ENCODE measurements at regions not wholly inside any gene's neighbourhood (a gene's known extent, or its start where the extent isn't known, plus 50 kb on each side); places are given as distances from the start of the nearest gene placed in this dataset.

GRCh38 chr6:156510242-156510641, 266.9 kb upstream of the ARID1B start:
- DNase-seq, result no peak

DNA sequence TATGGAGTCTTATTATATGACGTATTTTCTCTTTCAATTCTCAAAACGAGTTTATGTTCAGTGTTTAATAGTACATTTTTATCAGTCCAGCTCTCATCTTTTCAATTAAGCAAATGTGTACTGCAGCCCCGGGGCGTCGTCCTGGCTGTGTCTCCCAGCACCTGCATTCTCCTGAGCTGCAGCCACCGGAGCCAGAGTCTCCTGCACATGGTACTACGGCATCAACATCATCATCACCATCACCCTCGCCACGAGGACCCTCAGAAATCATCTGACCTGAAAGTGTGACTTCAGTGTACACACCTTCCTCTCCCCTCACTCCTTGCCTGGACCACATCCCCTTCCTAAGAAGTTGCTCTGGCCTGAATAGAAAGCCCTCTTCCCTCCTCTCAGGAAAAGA, 267.7 kb upstream of the ARID1B start:
- no peak for DNase-seq

DNA sequence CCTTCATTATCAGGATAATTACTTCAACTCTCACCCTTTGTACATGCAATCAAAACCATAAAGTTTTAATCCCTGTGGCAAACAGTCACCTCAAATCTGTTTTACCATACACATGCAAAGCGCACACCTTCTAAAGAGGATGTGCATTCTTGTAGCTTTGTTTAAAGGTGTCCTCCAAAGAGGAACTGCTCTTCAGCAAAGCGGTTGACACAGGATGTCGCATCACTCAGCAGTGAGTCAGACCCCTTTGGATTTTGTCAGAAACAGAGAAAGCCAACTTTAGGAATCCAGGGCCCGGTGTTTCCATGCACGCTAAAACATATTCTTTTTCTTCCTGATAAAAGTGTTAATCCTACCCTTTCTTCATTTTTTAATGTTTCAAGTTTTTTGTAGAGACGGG, 268.3 kb upstream of the ARID1B start:
- DNase-seq, result no peak

GRCh38 chr6:156508126-156508525, 269.1 kb upstream of the ARID1B start:
- DNase-seq, result no peak

- no peak for DNase-seq
Measured at GRCh38 chr6:156507656-156508055, 269.5 kb upstream of the ARID1B start.

GRCh38 chr6:156507106-156507505, 270.1 kb upstream of the ARID1B start:
- no peak for DNase-seq

- DNase-seq, result no peak
Measured at GRCh38 chr6:156502969-156503504, 274.1 kb upstream of the ARID1B start.

DNA sequence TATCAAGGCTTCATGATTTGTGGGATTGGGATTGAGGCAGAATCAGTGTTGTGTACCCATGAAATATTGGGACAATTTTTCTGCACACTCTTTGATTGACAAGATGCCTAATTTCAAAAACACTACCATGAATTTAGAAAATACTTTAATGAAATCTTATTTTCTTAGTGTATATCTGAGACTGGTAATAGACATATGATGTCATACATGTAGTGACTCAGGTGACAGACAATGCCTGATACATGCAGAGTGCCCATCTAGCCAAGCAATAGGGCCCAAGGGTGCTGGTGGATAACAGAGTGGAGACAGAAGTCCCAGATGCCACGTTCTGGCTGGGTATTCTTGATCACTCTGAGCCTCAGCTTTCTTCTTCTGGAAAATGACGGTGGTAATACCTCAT, 279.6 kb upstream of the ARID1B start:
- DNase-seq, result no peak

DNA sequence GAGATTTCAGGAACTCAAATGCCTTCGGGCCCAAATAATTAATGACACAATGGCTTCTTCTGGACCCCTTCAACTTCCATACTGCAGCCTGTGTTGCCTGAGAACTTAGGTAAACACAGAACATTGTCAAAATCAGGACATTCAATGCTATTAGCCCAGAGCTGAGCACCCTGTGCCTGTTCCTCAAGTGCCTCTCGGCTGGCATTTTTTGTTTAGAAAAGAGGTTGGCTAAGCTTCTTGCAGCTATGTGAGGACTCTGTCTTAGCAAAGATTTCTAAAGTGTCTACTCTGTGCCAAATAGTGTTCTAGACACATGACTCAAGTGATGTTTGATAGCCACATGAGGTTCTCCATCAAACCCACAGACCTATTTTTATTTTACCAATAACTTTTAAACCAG, 289.3 kb upstream of the ARID1B start:
- DNase-seq, result no peak

- no peak for DNase-seq
Measured at GRCh38 chr6:156485150-156485549, 292.0 kb upstream of the ARID1B start.

DNA sequence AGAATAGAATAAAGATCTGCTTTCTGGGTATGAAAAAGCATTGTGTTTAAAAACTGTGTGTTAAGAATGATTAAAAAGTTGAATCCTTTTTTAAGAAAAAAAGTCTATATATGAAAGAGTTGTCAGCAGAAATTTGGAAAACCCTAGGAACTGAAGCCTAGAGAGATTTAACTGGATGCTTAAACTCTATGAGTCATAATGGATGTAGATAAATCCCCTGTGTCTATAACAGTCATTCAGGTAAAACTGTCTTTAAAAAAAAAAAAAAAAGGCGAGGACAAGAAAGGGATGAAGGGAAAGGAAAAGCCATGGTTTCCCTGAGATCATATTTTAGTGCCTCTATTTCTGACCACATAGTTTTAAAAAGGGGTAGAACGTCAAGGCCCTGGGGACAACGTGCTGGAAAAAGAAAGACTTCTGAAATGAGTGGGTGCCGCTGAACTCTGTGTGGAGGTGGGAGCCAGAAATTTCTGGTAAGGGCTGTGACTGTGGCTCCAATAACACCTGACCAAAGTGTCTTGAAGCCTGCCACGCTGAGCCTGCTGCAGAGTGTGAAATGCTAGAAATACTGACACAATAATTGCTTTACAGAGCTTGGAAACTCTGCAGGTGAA, 302.6 kb upstream of the ARID1B start:
- no peak for DNase-seq

GRCh38 chr6:156471000-156471399, 306.2 kb upstream of the ARID1B start:
- DNase-seq, result no peak

- DNase-seq, result no peak
Measured at GRCh38 chr6:156464100-156464878, 312.9 kb upstream of the ARID1B start.

GRCh38 chr6:156461647-156462046, 315.5 kb upstream of the ARID1B start:
- DNase-seq, result no peak

DNA sequence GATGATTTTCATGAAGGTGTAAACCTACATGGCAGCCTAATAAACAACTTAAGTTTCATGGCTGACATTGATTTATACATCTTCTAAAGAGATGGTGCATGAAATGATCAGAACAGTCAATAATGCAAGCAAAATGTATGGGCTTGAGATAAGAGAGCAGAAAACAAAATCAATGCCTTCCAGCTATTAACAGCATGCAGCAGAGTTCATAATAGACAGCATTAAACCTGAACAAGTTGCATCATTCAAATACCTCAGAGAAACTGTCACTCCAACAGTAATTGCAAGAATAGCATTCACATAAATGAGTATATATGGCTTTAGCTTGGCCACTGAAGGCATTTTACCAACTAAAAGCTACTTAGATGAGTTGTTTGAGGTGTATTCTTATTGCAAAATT, 319.6 kb upstream of the ARID1B start:
- no peak for DNase-seq

DNA sequence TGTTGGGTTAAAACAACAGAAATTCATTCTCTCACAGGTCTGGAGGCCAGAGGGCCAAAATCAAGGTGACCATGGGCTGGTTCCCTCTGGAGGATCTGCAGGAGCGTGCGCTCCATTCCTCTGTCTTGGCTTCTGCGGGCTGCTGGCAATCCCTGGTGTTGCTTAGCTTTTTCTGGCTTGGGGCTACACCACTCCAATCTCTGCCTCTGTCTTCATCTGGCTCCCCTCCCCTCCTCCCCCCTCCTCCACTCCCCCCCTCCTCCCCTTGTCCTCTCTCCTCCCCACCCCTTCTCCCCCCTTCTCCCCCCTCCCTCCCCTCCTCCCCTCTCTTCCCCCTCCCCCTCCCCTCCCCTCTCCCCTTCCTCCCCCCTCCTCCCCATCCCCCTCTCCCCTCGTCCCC, 321.3 kb upstream of the ARID1B start:
- no peak for DNase-seq

DNA sequence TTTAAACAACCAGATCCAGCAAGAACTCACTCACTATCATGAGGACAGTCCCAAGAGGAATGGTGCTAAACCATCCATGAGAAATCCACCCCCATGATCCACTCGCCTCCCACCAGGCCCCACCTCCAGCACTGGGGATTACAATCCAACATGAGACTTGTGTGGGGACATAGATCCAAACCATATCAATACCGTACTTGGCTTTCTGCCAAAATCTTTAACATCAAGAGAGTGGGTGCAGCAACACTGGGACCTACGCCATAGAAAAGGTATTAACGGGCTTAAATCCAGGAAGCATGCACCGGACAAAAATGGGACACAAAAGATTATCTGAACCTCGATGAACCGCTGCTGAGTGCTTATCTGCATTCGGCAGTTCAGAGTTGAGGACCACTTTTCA, 322.3 kb upstream of the ARID1B start:
- no peak for DNase-seq

- DNase-seq, result no peak
Measured at GRCh38 chr6:156451726-156452125, 325.5 kb upstream of the ARID1B start.

DNA sequence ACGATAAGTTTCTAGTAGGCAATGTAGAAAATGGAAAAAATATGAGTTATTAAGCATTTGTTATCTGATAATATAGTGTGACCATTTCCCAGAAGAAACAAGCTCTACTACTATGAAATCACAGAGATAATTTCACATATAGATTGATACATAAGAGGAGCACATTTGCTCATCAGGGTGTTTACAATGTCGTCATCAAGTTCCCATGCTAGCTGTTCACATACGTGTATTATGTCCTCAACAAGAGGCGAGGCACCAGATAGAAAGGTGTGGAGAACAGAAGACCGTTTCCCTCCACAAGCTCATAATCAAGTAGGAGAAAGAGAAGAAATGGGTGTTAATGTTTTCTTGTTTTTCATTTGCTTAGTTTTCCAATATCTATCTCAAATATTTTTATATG, 326.1 kb upstream of the ARID1B start:
- DNase-seq, result no peak

DNA sequence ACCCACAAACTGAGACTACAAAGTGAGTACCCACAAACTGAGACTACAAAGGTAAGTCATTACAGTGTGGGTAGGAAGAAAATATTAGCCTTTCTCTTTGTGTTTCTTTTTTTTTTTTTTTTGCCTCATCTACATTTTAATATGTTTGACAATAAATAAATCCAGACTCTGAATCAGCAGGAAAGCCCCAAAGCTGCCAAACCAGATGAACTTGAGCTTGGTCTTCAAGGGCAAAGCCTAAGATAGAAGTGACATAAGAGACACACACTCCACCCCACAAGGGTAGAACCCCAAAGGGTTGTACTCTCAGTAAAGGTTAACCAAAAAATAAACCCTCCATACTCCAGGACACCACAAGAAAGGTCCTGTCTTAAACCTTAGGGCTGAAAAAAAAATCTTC, 326.8 kb upstream of the ARID1B start:
- no peak for DNase-seq

DNA sequence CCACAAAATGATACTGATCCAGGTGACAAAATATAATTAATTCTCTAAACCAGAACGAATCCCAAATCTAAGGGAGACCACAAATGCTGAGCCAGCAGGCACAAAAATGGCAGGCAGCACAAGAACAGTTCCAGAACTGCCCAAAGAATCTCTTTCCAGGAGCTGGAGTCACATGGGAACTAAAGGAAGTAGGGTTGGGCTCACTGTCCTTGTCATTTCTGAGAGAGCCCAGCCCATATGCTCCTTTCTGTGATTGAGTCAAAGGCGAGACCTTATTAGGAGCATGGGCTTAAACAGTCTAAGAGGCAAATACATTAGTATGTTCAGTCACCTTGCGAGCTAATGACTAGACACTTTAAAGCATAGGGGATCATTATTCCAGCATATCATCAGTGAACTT, 327.6 kb upstream of the ARID1B start:
- DNase-seq, result no peak

- no peak for DNase-seq
Measured at GRCh38 chr6:156449128-156449527, 328.1 kb upstream of the ARID1B start.

- DNase-seq, result no peak
Measured at GRCh38 chr6:156448579-156448978, 328.6 kb upstream of the ARID1B start.

DNA sequence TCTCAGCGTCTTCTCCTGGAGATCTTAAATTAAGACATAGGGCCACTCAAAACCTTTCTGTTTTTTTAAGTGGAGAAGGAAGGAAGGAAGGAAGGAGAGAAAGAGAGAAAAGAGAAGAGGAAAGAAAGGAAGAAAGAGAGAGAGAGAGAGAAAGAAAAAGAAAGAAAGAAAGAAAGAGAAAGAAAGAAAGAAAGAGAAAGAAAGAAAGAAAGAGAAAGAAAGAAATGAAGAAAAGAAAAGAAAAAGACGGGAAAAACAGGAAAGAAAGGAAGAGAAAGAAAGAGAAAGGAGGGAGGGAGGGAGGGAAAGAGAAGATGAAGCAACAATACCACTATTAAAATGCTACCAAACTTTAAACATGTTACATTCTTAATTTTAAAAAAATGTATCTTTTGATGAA, 336.5 kb upstream of the ARID1B start:
- no peak for DNase-seq

All from CD4-positive, alpha-beta T cell treated with Interleukin-17A for 1 hour (primary cell).